ENCODE measurements at regions not wholly inside any gene's neighbourhood (a gene's known extent, or its start where the extent isn't known, plus 50 kb on each side); places are given as distances from the start of the nearest gene placed in this dataset.
"Not testable (repeated sequence)": the region's sequence is repeated elsewhere in the genome, so short reads cannot be mapped to it uniquely, and the experiment has no call there.

DNA sequence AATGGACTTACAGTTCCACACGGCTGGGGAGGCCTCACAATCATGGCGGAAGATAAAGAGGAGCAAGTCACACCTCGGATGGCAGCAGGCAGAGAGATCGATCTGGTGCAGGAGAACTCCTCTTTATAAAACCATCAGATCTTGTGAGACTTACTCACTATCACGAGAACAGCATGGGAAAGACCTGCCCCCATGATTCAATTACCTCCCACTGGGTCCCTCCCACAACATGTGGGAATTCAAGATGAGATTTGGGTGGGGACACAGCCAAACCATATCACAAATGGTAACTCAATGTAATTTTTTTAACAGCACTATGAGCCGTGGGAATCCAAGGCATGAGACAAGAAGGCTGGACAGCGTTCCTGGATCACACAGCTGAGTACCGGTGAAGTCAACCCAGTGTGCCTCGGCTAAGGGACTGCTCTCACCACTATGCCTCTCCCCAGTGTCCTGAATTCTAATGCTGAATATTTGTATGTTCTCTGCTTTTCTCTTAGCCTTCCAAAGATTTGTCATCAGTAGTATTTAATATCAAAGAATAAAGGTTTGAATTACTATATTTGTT lies 84.3 kb downstream of the IRS2 start:
- not testable (repeated sequence) for DNase-seq

DNA sequence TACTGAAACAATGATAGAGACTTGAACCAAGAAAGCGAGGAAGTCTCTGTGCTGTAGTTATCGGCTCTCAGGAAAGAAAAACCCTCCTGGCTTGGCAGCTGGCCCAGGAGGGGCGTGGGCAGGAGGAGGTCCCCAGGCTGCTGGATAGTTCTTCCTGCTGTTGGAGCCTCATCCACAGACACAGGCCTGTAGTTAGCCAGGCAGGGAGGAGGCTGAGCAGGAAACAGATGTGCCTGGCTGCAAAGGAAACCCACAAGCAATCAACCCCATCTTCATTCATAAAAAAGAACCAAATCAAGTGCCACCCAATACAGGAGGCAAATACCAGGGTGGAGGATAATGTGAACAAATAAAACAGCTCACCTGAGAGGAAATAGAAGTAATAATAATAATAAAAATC lies 86.2 kb downstream of the IRS2 start:
- peak; percentile 83 for DNase-seq

DNA sequence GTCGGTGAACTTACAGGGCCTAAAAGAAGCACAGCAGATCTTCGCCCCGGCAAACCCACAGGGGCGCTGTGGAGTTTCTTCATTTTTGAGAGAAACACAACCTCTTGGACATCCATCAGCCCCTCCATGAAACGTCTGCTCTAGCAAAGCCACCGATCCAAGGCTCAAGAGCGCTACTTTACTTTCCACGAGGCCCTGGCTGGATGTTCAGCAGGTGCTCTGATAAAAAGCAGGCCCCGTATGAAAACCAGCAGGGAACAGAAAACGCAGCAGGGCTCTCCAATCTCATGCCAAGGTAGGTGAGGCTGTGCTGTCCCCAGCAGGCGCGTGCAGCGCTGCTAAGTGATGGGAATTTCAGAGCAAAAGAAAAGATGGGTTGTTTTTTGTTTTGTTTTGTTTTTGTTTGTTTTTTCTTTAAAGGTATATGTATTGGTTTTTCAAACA lies 86.7 kb downstream of the IRS2 start:
- no peak for DNase-seq

DNA sequence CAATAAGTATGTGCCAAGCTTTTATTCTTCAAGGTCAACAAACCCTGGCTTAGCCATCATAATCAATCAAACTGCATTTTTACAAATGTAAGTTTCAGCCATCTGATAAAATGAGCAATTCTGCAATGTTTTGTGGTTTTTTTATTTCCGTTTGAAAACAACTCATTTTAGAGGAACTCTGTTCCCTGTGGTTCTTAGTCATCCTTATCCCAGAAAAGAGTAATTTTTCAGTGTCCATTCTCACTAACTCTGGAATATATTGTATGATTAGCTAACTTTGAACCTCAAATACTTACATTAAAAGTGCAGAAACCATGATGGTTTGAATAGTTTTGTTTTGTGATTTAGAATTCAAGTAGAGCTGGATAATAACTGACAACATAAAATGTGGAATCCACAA lies 87.6 kb downstream of the IRS2 start:
- DNase-seq: no peak

DNA sequence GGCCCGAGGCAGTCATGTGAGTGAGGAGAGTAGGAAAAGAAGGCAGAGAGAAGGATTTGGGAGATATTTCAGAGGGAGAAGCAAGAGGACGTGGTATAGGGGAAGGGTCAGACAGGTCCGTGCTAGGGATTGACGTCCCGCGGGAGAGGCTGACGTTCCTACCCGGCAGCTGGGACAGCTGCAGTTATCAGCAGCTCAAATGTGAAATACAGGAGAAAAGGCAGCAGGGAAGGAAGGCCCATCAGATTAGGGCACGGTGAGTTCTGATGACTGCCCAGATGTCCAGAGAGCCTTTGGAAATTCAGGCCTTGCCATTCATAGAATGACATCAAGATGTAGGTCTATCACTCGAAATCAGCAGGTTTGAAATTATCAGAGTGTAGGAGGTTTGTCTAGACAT lies 88.4 kb downstream of the IRS2 start:
- no peak for DNase-seq

DNA sequence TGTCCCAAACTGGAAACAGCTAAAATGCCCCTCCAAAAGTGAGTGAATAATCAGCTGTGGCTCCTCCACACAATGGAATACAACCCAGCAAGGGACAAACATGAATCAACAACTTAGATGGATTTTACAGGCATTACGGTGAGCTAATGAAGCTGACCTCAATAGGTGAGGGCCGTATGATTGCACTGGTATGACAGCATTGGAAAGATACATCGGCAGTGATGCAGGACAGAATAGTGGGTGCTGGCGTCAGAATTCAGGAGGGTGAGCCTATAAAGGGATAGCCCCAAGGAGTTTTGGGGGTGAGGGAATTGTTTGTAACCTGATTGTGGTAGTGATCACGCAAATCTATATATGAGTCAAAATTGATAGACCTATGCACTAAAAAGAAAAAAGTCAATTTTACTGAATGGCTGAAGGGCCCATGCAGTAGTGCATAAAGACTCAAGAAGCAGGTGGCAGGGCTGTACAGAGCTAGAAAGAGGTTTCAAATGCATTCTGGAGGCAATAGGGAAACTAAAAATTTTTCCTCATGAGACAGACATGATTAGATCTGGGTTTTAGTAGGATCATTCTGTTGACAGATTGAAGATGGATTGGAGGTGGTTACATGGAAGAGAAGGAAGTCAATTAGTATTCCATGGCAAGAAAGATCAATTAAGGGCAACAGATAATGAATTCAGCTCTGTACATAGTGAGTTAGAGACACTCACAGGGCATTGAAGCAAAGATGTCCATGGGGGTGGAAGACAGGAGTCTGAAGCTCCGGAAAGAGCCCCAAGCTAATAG lies 90.8 kb downstream of the IRS2 start:
- DNase-seq: no peak

DNA sequence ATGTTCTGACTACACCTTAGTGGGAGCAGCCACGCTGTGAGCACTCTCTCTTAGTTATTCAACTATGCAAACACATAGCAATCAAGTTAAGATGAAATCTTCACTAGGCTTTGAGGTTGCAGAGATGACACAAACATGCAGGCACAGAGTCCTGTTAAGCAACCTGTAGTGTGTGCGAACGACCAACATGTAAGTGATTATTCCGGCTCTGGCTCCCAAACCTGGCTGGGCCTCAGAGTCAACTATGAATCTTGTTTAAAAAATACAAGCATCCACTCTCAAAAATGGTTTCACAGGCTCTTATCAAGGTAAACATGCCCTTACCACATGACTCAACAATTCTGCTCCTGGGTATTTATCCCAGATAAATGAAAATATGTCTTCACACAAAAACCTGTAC lies 91.4 kb downstream of the IRS2 start:
- no peak for DNase-seq

DNA sequence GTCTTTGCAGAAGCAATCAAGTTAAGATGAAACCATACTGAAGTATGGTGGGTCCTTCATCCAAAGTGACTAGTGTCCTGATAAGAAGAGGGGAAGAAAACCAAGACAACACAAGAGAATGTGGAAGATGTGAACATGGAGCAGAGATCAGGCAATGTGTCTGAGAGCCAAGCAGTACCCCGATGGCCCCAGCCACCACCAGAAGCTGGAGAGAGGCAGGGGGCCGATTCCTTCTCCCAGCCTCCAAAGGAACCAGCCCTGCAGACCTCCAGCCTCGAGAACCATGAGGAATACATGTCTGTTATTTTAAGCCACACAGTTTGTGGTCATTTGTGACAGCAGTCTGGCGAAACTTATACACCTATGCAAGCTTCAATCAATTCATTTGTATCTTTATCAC lies 93.2 kb downstream of the IRS2 start:
- no peak for DNase-seq

DNA sequence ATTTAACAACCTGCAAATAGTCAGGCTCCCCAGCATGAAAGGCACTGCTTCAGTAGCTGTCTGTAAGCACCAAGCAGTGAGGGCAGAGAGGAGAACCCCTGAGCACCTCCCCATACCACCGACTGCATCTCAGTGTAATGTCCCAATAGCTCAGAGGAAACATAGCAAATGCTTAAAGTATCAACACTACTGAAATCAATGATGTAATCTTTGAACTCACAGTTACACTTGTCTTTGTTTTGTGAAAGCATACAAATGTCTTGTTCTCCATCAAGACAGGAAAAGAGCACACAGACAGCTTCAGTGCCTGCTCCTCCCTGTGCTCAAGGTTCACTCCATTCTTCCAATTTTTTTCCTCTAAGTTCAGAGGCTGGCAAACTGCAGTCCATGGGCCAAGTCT lies 94.7 kb downstream of the IRS2 start:
- no peak for DNase-seq

DNA sequence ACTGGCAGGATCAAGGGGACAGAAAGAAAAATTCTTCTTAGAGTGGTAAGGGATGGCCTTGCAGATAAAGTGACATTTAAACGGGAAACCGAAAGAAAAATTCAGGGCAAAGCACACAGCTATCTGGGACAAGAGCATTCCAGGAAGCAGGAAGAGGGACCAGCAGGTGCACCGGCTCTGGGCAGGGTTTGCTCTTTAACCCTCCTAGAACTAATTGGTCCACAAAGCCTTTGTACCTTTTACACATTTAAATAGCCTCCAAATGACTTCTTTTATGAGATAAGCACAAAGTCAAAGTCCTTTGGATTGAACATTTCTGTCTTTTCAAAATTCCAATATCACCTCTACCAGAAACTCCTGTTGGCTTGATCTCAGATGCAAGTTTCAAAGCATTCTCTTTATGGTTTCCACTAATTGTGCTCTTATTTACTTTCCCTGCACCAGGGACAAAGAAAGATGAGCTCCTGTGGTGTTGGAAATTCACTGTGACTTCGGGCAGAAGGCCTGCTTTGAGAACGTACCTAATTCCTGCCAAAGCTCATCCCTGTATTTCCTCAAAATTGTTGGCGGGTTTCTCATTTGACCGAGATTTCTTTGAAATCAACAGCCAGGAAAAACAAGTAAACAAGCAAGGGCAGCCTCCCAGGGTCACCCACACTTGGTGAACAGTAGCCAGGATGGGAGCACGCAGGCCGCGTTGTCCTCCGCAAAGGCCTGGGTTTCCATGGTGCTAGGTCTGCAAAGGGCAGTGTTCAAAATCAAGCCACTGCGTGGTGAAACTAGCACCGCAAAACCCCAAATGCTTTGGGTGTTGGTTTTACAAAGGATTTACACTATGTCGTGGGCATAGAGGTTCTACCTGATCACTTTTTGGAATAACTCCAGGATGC lies 98.6 kb downstream of the IRS2 start:
- DNase-seq: peak; percentile 83

DNA sequence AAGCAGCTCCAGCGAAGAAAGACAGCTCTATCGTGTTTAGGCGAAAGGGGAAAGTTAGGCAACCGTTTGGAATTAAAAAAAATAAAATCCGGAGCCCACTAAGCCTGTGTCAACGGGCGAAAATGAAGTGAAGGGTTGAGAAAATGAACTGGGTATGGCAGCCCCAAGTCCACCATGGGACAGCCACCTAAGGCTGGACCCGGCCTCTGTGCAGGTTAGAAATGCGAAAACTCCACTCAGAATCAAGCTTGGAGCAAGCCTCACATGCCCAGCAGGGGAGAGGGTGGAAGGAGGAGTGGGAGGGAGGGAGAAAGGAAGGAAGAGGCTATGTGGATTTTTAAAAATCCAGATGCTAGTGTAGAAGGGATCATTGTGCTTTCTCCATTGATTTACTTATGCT lies 101.2 kb downstream of the IRS2 start:
- DNase-seq: no peak

DNA sequence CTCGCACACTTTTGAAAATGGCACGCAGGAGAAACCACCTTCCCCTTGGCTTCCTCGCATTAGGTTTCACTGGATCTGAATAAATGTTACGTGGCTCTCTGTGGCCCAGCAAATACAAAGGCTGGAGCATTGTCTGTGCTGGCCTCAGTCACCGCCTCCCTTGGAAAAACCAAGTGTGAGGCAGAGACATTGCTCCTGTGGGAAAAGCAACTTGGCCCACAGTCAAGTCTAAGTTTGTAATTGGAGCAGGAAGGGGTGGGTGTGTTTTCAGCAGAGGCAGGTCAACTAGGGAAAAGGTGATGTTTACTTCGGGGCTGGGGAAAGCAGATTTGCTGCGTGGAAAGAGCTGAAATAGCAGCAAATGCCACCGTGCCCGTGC lies 101.6 kb downstream of the IRS2 start:
- peak; percentile 53 for DNase-seq

DNA sequence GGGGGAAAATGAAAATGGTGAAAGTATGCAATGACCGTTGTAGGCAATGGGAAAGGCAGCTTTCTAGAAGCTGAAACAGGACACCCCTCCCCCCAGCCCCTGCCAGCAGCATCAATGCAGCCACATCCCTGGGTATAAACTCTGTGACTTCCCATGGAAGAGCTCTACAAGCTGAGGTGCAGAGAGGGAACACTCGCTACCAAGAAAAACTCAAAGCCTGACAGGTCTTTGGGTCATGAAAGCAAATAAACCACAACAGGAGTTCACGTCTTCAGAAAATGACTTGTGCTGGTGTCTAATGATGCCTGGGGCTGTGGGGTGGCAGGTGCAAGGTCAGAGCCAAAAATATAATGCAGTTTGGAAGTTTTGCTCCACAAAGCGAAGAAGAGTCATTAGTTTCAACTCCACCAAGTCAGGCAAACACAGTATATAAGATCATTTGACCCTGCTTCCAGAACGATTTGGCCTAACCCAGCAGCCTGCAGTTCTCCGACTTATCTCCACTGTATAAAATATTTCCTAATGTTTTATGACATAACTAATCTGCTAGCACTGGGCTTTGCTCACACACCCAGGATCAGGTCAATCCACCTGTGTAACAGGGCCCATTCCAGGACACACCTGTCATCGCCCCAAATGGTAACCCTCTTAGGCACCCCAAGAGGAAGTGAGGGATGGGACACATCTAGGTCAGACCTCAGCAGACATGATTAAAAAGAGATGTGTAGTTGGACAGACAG lies 102.1 kb downstream of the IRS2 start:
- DNase-seq: no peak

DNA sequence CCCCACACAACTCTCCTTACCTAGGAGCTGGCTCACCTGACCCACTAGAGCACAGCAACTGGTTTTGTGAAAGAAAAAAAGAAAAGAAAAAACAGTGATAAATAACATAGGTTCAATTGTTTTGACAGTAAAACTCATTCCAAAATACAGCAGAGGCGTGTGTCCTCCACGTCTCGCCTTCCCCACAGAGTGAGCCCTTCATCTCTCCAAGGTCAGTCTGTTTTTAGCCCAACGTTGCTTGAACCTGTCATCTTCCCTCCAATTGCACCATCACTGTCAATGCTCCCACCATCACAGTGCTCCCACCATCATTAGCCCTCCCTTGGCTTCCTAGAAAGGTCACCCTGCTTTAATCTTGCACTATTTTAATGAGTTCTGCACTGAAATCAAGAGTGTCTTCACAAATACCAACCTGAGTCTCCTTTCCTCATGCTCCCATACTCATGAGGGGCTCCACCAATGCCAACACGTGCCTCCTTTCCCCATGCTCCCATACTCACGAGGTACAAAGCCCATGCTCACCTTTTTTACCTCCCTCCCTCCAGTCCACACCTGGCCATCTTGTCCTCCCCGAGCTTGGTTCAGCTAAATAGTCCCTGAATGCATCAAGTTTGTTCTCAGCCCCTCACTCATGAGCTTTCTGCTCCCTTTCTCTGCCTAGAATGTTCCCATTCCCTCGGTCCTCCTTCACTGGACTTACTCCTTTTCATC lies 103.7 kb downstream of the IRS2 start:
- DNase-seq: no peak

DNA sequence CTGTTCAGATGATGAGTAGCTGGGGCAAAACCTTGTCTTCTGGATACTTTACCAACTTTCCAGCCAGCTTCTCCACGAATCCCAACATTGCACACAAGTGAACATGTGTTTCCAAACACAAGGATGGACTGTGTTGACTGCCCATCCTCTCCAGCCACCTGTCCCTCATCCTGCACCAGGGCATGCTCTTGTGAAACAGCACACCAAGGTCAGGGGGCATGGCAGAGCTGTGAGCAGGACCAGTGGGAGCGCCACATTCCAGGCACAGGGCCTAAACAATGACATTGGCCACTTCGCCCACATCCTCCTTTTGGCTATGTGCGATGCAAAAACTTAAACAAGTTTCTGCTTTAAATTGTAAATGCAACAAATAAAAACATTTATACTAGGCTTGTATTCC lies 105.5 kb downstream of the IRS2 start:
- no peak for DNase-seq

DNA sequence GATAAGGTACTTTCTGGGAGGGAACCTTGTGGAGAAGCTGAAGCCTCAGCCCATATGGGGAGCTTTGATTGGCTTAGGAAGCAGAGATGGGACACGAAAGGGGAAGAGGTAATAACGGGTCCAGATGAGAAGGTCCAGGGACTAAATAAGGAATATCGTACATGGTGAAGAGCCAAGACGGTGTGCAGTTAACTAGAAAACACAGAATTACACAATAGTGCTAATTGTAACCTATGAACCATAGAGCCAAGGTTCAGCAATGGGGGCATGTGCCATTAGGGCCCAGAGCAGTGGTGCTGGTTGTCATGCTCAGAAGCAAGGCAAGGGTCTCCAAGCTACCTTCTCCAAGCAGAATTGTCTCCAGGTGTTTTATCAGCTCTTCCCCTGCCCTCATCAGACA lies 106.1 kb downstream of the IRS2 start:
- DNase-seq: no peak

DNA sequence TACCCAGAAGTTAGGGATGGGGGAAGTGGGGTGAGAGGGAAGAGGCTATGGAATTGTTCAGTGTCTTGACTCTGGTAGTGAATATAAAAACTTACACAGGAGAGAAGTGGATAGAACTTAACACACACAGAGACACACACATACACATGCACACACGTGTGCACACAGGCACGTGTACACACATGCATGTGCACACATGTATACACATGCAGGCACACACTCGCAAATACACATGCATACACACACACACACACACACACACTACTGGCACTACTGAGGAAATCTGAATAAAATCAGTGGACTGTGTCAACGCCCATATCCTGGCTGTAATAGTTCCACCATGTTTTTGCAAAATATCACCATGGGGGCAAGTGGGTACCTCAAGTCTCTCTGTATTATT lies 107.9 kb downstream of the IRS2 start:
- DNase-seq: no peak

DNA sequence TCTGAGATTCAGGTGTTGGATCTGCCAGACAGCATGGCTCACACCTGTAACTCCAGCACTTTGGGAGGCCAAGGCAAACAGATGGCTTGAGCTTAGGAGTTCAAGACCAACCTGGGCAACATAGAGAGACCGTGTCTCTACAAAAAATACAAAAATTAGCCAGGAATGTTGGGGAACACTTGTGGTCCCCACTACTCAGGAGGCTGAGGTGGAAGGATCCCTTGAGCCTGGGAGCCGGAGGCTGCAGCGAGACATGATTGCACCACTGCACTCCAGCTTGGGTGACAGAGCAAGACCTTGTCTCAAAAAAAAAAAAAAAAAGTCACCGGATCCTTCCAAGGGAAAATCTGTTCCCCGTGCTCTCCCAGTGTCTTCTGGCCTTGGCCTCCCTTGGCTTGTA lies 109.2 kb downstream of the IRS2 start:
- no peak for DNase-seq

DNA sequence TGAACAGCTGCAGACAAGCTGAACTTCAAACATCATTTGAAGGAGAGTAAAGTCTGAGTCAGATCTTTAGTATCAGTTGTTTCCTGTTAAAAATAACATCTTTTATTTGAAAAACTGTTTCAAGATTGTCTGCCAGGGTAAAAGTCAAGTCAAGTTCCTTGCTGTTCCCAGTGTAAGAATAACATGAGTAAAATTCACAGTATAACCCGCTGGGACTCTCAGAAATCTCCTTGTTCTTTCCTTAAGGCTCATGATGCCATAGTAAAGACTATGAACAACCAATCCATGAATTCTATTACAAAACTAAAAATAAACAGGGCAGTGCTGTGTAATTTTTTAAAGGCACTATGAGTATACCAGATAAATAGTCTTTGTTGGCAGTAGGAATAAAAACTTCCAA lies 112.9 kb downstream of the IRS2 start:
- DNase-seq: no peak

DNA sequence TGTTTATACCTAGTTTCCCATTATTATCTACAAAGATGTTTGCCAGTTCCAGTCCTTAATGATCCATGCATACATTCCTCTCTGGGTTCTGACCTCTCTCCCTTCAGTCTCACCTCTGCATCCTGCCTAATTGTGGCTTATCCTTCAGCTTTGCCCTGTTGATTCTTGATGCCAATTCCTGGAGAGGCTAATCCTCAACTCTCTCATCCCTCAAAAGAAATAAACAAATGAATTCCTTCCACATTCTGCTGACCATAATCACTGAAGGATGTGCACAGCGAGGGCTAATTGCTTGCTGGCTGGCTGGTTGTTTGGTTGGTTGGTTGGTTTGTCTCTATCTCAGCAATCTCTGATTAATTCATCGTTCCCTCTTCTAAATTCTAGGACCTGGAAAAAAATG lies 113.8 kb downstream of the IRS2 start:
- DNase-seq: no peak

DNA sequence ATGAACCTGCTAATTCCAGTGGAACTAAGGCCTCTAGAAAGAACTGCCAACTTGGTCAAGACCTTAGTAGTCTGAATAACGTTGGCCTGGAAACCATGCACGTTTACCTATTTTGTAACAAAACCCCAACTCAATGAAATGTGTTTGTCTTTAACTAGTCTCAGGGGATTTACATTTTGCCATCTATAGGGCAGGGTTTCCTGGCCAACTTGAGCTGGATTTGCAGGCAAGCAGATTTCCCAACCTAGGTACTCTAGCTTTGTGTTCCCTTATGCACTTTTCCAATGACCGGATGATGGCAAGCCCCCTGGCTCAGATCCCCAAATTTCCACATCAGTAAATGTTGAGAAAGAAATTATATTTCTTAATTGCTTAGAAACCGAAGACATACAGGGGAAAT lies 114.5 kb downstream of the IRS2 start:
- DNase-seq: no peak

DNA sequence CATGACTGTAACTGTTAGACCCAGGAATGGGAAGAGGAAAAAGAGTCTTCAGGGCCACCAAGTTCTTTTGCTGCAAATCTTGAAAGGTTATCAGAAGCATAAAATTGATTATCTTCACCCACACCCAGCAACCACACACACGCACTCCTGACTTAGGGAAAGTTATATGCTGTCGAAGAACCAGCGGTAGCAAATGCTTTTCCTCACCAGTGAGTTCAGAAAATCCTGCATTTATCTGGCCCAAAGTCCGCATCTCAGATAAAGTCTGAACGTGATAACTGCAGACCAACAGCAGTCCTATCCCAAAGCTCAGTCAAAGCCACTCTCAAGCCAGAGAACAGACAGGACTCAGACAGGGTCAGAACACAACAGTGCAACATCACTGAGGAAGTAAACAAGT lies 115.6 kb downstream of the IRS2 start:
- no peak for DNase-seq

DNA sequence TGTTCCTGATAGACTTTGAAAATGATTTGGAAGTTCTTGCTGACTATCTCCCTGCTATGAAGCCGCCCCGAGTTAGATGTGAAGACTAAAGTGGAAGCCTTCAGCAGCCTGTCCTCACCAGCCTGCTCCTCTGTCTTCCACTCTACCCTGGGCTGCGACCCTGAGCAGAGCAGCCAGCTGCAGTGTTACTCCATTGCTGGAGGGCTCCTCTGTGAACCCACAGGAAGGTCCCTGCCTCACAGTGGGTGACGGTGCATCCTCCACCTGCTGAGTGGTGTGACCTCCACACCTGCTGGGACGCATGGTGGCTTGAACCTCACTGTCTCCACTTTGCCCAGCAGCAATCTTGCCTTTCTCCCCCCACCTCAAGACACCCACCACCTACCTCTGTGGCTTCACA lies 116.4 kb downstream of the IRS2 start:
- DNase-seq: no peak
